ENCODE measurements at regions not wholly inside any gene's neighbourhood (a gene's known extent, or its start where the extent isn't known, plus 50 kb on each side); places are given as distances from the start of the nearest gene placed in this dataset.
"Not testable (repeated sequence)": the region's sequence is repeated elsewhere in the genome, so short reads cannot be mapped to it uniquely, and the experiment has no call there.

- no peak for DNase-seq (ENCODE audit: low spot score)
These were observed 122.0 kb downstream of the CT47B1 start for GRCh38 chrX:120753413-120754251.

GRCh38 chrX:120752431-120753082 is 122.7 kb upstream of the C1GALT1C1 start:
- DNase-seq (ENCODE audit: low spot score), result no peak

- DNase-seq (ENCODE audit: low spot score), result no peak
These were observed 121.8 kb upstream of the C1GALT1C1 start for GRCh38 chrX:120751683-120752082.

GRCh38 chrX:120750381-120750780 is 120.5 kb upstream of the C1GALT1C1 start:
- no peak for DNase-seq (ENCODE audit: low spot score)

GRCh38 chrX:120749141-120749846 is 119.4 kb upstream of the C1GALT1C1 start:
- no peak for DNase-seq (ENCODE audit: low spot score)

GRCh38 chrX:120746153-120746552 is 116.3 kb upstream of the C1GALT1C1 start:
- no peak for DNase-seq (ENCODE audit: low spot score)

- no peak for DNase-seq (ENCODE audit: low spot score)
These were observed 113.3 kb upstream of the C1GALT1C1 start for GRCh38 chrX:120742946-120743665.

- no peak for DNase-seq (ENCODE audit: low spot score)
These were observed 111.6 kb upstream of the C1GALT1C1 start for GRCh38 chrX:120741452-120741851.

- no peak for DNase-seq (ENCODE audit: low spot score)
These were observed 110.2 kb upstream of the C1GALT1C1 start for GRCh38 chrX:120740072-120740471.

- no peak for DNase-seq (ENCODE audit: low spot score)
These were observed 109.4 kb upstream of the C1GALT1C1 start for GRCh38 chrX:120739300-120739699.

- no peak for DNase-seq (ENCODE audit: low spot score)
These were observed 107.1 kb upstream of the C1GALT1C1 start for GRCh38 chrX:120736989-120737388.

- DNase-seq (ENCODE audit: low spot score), result no peak
These were observed 106.1 kb upstream of the C1GALT1C1 start for GRCh38 chrX:120735966-120736365.

- DNase-seq (ENCODE audit: low spot score), result no peak
These were observed 103.0 kb upstream of the C1GALT1C1 start for GRCh38 chrX:120732879-120733278.

- DNase-seq (ENCODE audit: low spot score), result no peak
These were observed 102.6 kb upstream of the C1GALT1C1 start for GRCh38 chrX:120732461-120732860.

GRCh38 chrX:120731386-120731785 is 101.5 kb upstream of the C1GALT1C1 start:
- no peak for DNase-seq (ENCODE audit: low spot score)

GRCh38 chrX:120729506-120730255 is 99.8 kb upstream of the C1GALT1C1 start:
- DNase-seq (ENCODE audit: low spot score), result not testable (repeated sequence)

- no peak for DNase-seq (ENCODE audit: low spot score)
These were observed 98.1 kb upstream of the C1GALT1C1 start for GRCh38 chrX:120727911-120728310.

GRCh38 chrX:120727452-120727851 is 97.6 kb upstream of the C1GALT1C1 start:
- no peak for DNase-seq (ENCODE audit: low spot score)

GRCh38 chrX:120726294-120726693 is 96.4 kb upstream of the C1GALT1C1 start:
- DNase-seq (ENCODE audit: low spot score), result no peak

GRCh38 chrX:120725874-120726273 is 96.0 kb upstream of the C1GALT1C1 start:
- DNase-seq (ENCODE audit: low spot score), result no peak

- DNase-seq (ENCODE audit: low spot score), result no peak
These were observed 89.8 kb upstream of the C1GALT1C1 start for GRCh38 chrX:120719622-120720021.
